NCI-H2029 treated with DMSO at 0.1 percent for 48 hours (cell line): ENCODE measurements at regions not wholly inside any gene's neighbourhood (a gene's known extent, or its start where the extent isn't known, plus 50 kb on each side); places are given as distances from the start of the nearest gene placed in this dataset.
"Not testable (repeated sequence)": the region's sequence is repeated elsewhere in the genome, so short reads cannot be mapped to it uniquely, and the experiment has no call there.

Experiments
- DNase-seq: peaks from one replicate; lab custom pipeline; 2025; lab: John Stamatoyannopoulos, UW

DNA sequence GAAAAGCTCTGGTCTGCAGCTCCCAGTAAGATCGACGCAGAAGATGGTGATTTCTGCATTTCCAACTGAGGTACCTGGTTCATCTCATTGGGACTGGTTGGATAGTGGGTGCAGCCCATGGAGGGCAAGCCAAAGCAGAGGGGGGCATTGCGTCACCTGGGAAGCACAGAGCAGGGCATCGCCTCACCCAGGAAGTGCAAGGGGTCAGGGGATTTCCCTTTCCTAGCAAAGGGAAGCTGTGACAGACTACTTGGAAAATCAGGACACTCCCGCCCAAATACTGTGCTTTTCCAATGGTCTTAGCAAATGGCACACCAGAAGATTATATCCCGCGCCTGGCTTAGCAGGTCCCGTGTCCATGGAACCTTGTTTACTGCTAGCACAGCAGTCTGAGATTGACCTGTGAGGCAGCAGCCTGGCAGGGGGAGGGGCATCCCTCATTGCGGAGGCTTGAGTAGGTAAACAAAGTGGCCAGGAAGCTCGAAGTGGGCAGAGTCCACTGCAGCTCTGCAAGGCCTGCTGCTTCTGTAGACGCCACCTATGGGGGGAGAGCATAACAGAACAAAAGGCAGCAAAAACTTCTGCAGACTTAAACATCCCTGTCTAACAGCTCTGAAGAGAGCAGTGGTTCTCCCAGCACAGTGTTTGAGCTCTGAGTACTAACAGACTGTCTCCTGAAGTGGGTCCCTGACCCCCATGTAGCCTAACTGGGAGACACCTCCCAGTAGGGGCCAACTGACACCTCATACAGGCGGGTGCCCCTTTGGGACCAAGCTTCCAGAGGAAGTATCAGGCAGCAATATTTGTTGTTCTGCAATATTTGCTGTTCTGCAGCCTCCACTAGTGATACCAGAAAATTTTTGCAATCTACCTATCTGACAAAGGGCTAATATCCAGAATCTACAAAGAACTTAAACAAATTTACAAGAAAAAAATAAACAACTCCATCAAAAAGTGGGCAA lies 871.7 kb downstream of the IGSF11 start:
- DNase-seq: not testable (repeated sequence)

DNA sequence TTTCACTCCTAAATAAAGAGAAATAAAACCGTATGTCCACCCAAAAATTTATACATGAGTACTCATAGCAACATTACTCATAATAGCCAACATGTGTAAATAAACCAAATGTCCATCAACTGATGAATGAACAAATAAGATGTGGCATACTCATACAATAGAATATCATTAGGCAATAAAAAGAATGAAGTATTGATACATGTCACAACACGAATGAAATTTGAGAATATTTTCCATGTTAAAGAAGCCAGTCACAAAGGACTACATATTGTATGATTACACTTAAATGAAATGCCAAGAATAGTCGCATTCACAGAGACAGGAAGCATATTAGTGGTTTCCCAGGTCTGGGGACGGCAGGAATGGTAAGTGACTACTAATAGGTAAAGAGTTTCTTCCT lies 869.2 kb downstream of the IGSF11 start:
- no peak for DNase-seq

DNA sequence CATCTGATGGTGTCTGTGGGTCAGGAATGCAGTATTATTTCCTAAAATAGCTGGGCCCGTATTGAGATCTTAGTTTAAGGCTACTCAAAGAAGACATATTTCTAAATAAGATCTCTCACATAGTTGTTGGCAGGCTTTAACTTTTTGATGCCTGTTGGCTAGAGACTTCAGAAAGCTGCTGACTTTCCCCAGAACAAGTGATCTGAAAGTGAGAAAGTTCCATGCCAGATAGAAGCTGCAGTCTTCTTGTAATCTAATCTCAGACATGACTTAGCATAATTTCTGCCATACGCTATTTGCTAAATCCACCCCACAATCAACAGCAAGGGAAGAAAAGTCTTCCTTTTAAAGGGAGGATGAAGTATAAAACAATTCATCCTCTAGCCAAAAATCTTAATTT lies 867.1 kb downstream of the IGSF11 start:
- DNase-seq: no peak

DNA sequence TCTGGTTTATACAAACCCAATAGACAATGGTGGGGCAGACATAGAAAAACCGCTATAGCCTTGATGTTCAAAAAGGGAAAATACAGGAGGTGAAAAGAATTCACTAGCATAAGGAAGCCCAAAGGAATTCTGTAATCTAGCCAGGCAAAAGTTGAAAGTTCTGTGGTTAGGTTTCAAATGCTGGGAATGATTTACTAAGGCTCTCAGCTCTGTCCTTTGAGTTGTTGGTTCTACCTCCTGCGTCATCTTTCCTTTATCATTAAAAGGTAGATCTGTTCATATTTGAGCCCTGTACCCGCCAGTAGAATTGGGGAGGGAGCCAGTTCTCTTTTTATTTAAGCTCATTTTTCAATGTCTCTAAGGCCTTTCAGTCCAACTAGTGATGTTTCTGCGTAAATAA lies 866.5 kb downstream of the IGSF11 start:
- DNase-seq: no peak

DNA sequence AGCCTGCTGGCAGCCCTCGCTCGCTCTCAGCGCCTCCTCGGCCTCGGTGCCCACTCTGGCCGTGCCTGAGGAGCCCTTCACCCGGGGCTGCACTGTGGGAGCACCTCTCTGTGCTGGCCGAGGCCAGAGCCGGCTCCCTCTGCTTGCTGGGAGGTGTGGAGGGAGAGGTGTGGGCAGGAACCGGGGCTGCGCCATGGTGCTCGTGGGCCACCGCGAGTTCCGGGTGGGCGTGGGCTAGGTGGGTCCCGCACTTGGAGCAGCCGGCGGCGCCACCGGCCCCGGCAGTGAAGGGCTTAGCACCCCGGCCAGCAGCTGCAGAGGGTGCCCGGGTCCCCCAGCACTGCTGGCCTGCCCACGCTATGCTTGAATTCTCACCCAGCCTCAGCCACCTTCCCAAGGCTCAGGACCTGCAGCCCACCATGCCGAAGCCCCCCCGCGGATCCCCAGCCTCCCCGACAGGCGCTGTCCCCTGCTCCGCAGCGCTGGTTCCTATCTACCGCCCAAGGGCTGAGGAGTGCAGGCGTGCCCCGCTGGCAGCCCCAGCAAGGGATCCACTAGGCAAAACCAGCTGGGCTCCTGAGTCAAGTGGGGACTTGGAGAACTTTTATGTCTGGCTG lies 863.3 kb downstream of the IGSF11 start:
- no peak for DNase-seq

DNA sequence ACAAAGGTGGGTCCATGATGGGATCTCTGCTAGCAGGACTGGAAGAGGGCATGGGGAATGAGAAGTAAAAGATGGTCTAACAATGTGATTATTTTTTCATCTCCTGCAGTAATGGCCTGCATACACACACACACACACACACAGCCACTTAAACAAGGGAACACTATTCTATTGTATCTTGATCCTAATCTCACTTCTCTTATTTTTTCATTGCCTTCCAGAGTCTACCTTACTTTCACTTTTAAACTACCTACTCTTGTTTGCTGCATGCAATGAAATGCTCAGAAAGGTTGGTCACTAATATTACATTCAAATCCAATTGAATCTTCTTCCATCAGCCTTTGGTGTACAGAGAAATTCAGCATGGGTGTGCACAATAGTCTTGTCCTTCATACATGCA lies 853.8 kb downstream of the IGSF11 start:
- DNase-seq: no peak

DNA sequence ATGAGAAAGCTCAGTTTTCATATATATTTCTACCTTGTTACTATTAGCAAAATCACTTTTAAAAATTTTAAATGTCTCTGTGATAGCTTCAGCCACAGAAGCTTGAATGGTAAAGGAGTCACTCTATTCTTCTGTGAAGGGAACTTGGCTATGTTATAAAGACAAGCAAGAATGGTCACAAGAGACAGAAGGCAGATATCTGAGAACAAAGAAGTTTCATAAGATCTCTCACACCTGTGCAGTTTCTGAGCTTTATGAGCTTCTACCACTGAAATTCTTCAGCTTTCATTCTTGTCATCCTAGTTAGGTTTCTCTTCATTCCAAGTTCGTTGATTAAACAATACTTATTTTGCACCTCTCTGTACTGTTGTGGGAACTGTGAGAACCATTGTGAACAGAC lies 853.4 kb downstream of the IGSF11 start:
- DNase-seq: no peak

DNA sequence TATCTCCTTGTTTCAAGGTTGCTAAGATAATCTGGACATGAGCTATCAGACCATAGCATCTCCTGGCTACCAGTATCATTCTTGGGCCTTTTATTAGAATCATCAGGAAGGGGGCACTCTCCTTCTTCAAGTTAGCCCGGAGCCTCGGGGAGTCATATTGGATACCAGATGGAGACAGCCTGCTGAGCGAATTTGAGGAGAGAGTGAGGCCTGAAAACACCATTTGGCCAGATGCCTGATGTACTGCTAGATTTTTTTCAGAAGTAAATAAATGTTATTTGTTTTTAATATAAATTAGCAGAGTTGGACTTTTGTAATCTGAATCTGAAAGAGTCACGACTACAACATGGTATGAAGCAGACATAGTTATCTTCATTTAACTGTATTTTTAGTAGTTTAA lies 848.6 kb downstream of the IGSF11 start:
- no peak for DNase-seq

DNA sequence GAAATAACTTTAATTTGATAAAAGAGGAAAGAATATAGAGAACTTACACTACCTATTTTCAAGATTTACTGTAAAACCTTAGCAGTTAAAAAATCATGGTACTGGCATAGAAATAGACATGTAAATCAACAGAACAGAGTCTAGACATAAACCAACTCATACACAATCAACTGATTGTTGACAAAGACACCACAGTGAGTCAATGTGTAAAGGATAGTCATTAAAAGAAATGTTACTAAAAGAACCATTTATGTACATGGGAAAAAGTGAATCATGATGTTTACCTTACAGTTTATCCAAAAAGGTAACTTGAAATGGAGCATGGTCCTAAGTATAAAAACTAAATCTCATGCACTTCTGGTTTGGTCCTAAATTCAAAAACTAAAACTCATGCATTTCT lies 847.4 kb downstream of the IGSF11 start:
- DNase-seq: no peak

DNA sequence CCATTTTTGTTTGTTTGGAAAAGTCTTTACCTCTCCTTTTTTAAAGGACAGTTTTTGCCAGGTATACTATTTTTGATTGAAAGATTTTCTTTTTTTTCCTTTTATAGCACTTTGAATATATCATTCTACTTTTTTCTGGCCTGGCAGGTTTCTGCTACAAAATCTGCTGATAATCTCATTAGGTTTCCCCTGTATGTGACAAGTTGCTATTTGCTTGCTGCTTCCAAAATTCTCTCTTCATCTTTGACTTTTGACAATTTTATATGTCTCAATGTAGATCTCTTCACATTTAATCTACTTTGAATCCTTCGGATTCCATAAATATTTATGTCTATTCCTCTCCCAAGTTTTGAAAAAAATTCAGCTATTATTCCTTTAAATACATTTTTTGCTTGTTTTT lies 838.5 kb downstream of the IGSF11 start:
- no peak for DNase-seq

DNA sequence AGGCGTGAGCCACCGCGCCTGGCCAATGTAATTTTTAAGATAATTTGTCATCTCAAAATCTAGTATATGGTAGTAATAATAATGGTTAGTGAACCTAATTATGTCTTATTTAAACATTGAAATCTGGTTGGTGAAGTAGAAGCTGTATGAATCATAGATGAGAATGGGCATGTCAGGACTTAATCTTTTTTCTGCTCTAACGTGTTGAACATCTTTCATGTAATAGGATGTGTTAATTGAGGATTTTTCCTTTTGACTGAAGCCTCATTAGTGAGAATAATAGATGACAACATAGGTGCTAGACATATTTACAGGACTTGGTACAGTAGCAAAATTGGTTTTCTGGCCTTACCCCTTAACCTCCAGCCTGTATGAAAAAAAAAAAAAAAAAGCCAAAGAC lies 835.6 kb downstream of the IGSF11 start:
- DNase-seq: no peak

DNA sequence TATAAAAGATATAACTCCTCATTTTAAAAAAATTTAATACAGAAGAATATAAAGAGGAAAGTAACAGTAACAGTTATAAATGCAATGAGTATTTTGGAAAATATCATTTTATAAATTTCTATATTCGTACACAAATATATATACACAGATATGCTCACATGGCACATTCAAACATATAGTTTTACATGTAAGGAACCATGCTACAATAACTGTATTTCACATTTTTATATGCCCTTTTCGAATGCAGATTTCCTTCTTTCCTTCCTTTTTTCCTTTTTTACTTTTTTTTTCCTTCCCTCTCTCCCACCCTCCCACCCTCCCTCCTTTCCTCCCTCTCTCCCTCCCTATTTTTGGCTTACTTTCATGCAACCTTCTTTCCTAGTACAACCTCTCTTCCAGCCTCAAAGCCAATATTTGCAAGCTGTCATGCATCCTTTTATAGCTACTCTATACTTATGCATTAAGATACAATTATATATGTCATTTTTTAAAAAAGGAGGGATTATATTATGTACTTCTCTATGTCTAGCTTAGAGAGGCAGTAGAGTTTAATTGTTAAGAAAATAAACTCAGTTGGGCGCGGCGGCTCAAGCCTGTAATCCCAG lies 830.5 kb downstream of the IGSF11 start:
- no peak for DNase-seq

DNA sequence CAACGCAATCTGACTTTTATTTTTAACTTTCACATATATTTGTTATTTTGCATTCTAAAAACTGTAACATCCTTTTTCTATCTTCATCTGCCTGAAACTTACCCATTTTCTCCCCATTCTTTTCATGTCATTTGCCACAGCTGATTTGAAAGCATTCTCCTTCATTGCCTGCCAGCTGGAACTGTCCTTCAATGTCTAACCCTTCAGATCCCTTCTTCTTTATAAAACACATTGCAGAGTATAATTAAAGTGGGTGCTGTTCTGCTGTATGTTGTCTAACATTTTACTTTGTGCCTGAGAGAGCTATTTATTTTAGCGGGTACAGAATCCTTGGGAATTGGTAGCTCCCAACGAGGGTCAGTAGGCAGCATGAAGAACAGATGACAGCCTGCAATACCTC lies 827.4 kb downstream of the IGSF11 start:
- DNase-seq: no peak

DNA sequence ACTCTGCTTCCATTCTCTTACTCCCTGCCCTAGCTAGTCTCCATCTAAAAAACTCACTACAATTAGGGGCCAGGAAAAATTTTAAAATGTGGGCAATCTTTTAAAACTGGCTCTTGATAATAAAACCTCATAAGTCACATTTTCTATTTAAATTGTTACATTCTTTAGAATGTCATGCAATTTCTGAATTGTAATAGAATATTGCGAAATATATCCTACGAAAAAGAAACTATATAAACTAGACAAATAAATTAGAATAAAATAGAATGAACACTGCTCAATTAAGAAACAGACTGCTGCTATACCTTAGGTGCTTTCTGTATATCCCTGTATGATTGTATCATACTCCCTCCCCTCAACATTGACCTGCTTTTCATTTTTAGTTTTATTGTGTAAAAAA lies 826.0 kb downstream of the IGSF11 start:
- DNase-seq: no peak

DNA sequence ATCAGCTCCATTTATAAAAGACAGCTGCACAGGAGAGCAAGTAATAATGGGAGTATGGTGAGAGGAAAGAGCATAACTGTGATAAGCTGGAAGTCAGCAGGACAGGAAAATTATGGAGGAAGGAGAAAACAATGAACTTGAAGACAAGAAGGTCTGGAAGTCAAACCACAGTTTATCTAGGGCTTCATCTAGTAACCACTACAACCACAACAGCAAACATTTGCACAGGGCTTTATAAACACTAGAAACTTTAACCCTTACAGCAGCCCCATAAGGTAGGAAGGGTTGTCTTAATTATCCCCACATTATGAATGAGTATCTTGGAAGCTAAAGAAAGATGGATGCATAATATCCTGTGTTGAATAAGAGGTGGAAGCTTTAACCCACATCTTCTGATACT lies 820.8 kb downstream of the IGSF11 start:
- no peak for DNase-seq

DNA sequence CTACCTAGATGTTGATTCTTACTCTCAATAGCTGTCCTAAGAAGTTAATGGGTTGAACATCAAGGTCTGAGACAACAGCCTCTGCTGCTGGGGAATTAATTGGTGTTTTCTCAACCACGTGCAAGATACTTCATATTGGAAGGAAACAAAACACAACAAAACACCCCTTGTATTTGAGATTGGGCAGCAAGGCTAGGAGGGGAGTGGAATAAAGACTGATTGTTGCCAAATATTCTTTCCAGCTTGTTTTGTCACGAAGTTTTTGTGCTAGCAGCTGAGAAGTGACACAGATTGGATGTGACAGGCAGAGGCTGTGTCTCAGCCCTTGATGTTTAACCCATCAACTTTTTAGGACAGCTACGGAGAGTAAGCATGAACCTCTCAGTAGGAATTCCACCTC lies 808.4 kb downstream of the IGSF11 start:
- DNase-seq: no peak

DNA sequence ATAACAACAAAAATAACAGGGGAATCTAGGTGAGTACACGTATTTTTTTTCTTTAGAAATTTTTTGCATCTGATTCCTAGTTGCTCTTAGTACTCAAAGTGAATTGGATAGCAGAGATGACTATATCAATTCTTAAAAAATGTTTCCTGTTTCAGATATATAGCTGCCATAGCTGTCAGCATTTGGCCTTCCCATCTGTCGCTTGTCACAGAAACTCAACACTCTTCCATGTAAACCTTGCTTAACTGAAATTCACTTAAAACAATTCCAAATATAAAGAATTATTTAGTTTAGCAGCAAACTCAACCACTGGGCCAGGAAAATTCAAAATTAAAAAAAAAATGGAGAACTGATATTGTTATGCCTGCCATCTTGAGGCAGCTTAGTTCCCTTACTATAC lies 807.5 kb downstream of the IGSF11 start:
- no peak for DNase-seq

DNA sequence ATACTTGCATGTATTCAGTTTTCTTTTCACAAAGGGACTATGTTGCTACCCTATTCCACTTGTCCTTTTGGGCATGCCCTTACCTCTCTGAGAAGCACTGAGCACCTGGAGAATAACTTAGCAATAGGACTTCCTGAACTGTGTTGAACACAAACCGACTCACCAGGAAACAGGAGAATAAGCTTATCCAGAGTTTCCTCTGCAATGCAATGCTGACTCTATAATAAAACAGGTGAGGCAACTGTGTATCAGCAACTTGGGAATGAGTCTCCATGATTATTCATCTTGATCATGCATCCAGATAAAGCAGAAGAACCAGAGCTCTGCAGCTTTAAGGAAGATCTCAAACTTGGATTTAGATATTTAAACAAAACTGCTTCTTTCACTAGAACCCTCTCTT lies 806.5 kb downstream of the IGSF11 start:
- no peak for DNase-seq

DNA sequence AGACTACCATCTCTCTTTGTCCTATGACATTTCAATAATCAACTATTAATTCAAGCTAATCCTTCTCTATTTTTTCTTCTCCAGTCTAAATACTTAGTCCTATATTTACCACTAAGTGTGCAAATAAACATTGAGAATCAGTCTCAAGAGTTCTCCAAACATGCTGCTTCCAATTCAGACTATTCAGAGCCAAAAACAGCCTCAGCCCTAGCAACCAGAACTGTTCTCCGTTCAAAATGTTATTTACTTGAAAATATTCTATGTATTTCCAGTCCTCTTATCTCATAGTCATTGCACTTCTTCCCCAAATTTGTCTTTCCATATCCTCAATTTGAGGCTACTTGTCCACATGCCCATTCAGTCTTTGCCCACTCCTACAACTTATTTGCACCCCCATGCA lies 805.5 kb downstream of the IGSF11 start:
- no peak for DNase-seq

DNA sequence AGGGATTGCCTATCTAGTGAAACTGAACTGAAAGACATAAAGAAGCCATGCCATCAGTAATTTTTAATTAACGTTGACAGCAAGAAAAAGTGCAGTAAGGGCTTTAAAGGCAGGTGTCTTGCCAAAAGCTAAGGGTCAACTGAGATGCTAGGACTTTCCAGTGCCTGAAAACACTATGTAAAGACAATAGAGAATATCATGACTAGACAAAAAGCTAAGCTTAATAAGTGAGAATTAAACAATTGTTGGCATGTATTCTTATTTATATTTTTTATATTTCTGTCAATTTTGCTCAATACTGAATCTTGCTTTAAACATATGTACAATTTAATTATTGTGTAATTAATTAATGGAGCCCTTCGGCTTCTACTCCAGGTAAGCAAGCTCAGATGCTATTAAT lies 803.1 kb downstream of the IGSF11 start:
- no peak for DNase-seq

DNA sequence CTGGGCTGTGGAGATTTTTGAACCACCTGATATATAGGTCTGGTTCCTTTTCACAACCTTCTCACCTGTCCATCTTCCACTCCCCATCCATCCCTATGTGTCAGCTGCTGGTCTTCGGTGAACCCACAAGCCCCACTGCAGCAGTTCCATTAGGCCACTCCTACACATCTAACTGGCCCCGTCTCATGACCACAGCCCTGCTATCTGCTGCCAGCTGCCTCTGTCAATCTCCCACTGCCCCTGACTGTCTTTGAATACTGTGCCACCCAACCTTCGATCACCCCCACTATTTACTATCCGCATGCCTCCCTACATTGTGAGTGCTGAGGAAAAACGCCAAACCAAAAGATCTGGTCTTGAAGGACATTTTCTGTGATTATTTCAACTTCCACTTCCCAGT lies 795.4 kb downstream of the IGSF11 start:
- DNase-seq: no peak

DNA sequence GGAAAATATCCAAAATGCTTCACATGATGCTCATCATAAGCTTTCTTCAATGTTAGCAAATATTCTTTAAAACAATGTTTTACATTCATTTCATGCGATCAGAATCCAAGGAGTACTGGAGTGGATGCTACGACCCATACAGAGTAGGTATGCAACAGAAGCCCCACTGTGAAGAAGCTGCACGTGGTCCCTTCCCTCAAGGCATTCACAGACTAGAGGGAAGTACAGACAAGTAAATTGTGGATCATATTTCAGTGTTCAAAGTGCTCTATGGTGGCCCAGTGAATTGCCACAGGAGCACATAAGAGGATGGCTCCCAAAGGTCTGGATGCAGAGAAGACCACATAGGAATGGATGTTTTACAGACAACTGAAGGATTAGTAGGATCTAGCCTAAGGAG lies 789.9 kb downstream of the IGSF11 start:
- DNase-seq: no peak

DNA sequence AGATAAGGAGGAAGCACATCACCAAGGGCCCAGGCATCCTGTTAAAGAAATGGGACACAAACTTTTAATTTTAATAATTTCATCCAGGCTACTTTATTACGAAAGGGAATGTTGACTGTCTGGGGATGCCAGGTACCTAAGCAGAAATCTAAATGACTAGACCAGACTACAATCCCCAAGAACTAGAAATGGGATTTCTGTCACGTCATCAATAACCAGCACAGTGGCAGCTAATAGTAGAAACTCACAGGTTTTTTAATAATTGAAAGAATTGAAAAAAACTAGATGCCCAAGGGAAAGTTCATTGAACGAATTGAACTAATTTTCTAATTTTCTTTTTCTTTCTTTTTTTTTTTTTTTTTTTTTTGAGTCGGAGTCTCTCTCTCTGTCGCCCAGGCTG lies 789.3 kb downstream of the IGSF11 start:
- DNase-seq: no peak
